Progenitor cell of endocrine pancreas (in vitro differentiated cells): ENCODE measurements at regions not wholly inside any gene's neighbourhood (a gene's known extent, or its start where the extent isn't known, plus 50 kb on each side); places are given as distances from the start of the nearest gene placed in this dataset.

Experiments
- DNase-seq: peaks from one replicate; pipeline ENCODE4 v3.0.0; 2021; ENCODE audit warnings: low spot score; ENCODE audit not compliant: unreplicated experiment
- H3K27ac Mint-ChIP-seq: 2 replicates; pipeline ENCODE4 v1.8.0; 2021; ENCODE audit warnings: mild to moderate bottlenecking, moderate library complexity, mixed read lengths
- H3K27me3 Mint-ChIP-seq: 2 replicates; pipeline ENCODE4 v1.8.0; 2021; ENCODE audit warnings: mixed read lengths
- H3K36me3 Mint-ChIP-seq: 2 replicates; pipeline ENCODE4 v1.8.0; 2022; ENCODE audit warnings: mixed read lengths; ENCODE audit not compliant: insufficient read depth
- H3K4me1 Mint-ChIP-seq: 2 replicates; pipeline ENCODE4 v1.8.0; 2021; ENCODE audit warnings: low read depth, mixed read lengths
- H3K4me3 Mint-ChIP-seq: 2 replicates; pipeline ENCODE4 v1.8.0; 2021; ENCODE audit warnings: low read depth, mild to moderate bottlenecking, moderate library complexity, mixed read lengths
- H3K9me3 Mint-ChIP-seq: 2 replicates; pipeline ENCODE4 v1.8.0; 2021; ENCODE audit warnings: low read depth, mixed read lengths
- CTCF ChIP-seq: fragments of 200-600 bp; sonication (generic); IDR thresholded peaks from one replicate; pipeline ENCODE4 v1.5.0; 2021; ENCODE audit warnings: antibody characterized with exemption, mild to moderate bottlenecking; ENCODE audit not compliant: unreplicated experiment

DNA sequence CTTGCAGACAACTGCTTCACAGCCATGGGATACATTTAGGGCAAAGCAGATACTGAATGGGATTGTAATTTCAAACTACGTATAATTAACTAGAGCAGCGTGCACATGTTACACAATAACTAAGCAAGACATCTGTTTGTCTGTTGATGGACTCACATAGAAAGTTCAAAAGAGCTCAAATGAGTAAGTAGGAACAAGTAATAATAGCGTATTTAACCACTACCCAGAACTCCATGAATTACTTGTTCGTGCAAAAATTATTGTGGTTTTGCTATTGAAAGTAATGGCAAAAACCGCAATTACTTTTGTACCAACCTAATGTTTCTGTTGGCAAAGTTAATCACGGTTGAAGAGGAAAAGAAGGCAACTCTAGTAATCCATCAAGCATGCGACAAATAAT is 825.4 kb downstream of the PCDH18 start:
- Mint-ChIP-seq H3K9me3 (no peaks in the 10 kb centered on the region), H3K36me3 (no peaks in the 10 kb centered on the region), H3K27ac (no peak overlapping the region), H3K4me3 (no peak overlapping the region), H3K4me1 (peaks cover under 1% of the 10 kb centered on the region), H3K27me3 (no peaks in the 10 kb centered on the region)
- no peak for TF ChIP-seq CTCF
- DNase-seq = no peak

DNA sequence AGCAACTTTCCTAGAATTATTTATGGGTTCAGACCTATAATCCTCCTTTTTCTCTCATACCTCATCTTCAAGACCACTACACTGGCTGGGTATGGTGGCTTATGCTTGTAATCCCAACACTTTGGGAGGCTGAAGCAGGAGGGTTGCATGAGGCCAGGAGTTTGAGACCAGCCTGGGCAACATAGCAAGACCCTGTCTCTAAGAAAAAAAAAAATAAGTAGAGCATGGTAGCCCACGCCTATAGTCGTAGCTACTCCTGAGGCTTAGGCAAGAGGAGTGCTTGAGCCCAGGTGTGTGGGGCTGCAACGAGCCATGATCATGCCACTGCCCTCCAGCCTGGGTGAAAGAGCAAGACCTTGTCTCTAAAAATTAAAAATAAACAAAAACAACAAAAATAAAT is 832.4 kb downstream of the PCDH18 start:
- no peak overlapping the region for H3K4me3 Mint-ChIP-seq
- no peaks in the 10 kb centered on the region for H3K27me3 Mint-ChIP-seq
- TF ChIP-seq CTCF = no peak
- no peaks in the 10 kb centered on the region for H3K4me1 Mint-ChIP-seq
- no peak for DNase-seq
- no peak overlapping the region for H3K27ac Mint-ChIP-seq
- no peaks in the 10 kb centered on the region for H3K36me3 Mint-ChIP-seq
- peaks cover 6% of the 10 kb centered on the region for H3K9me3 Mint-ChIP-seq

DNA sequence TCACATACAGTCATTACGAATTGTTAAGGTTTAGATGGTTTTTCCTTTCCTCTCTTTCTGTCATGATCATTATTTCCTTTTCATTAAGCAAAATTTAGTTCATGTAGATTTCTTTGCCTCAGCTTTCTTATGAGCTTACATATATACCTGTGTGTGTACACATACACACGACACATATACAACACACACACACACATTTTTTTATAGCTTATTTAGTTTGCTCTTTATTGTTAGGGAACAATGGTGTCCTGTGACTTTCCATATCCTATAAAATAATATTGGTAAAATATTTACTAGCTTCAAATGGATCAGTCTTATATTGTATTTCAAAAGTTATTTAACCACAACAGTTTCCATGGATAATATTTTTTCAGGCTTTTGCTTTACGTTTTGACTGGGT is 840.7 kb downstream of the PCDH18 start:
- Mint-ChIP-seq H3K4me3 (no peak overlapping the region), H3K36me3 (no peaks in the 10 kb centered on the region), H3K27me3 (no peaks in the 10 kb centered on the region), H3K27ac (no peak overlapping the region), H3K9me3 (peaks cover 6% of the 10 kb centered on the region), H3K4me1 (peaks cover 10% of the 10 kb centered on the region)
- no peak for TF ChIP-seq CTCF
- no peak for DNase-seq

DNA sequence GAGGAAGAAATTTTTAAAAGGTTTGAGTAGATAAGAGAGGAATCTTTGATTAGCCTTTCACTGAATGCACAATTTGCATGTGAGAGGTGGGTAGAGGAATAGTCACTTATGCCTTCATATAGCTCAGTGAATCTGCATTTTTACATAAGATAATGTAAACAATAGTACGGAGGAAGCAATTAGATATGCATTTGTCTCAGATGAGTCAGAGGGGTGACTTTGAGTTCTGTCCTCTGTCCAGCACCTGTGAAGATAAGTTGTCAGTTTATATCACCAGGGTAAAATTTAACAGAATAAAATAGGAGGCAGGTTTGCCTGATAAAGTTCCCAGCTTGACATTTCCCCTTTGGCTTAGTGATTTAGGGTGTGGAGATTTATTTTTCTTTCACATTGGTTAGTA is 841.9 kb downstream of the PCDH18 start:
- Mint-ChIP-seq H3K27ac (no peak overlapping the region), H3K4me3 (no peak overlapping the region), H3K27me3 (no peaks in the 10 kb centered on the region), H3K9me3 (no peaks in the 10 kb centered on the region), H3K4me1 (peaks cover 12% of the 10 kb centered on the region), H3K36me3 (no peaks in the 10 kb centered on the region)
- no peak for DNase-seq
- TF ChIP-seq CTCF = no peak

- no peak overlapping the region for H3K4me3 Mint-ChIP-seq
- DNase-seq = no peak
- H3K27me3 Mint-ChIP-seq = no peaks in the 10 kb centered on the region
- H3K27ac Mint-ChIP-seq = no peak overlapping the region
- no peak for TF ChIP-seq CTCF
- H3K9me3 Mint-ChIP-seq = no peaks in the 10 kb centered on the region
- peaks cover 12% of the 10 kb centered on the region for H3K4me1 Mint-ChIP-seq
- no peaks in the 10 kb centered on the region for H3K36me3 Mint-ChIP-seq
Observed at GRCh38 chr4:136687596-136687995, 844.7 kb downstream of the PCDH18 start.
